ENCODE measurements at regions not wholly inside any gene's neighbourhood (a gene's known extent, or its start where the extent isn't known, plus 50 kb on each side); places are given as distances from the start of the nearest gene placed in this dataset.

GRCh38 chr6:44778513-44778912 lies 391.0 kb downstream of the CDC5L start:
- Histone ChIP-seq H3K36me3 (ENCODE audit: control insufficient read depth, insufficient read depth, low read length) (no peaks in the 10 kb centered on the region), H3K9me3 (ENCODE audit: control insufficient read depth, insufficient read depth, low read depth, low read length) (no peaks in the 10 kb centered on the region), H3K27ac (ENCODE audit: low read length) (no peak overlapping the region), H3K4me3 (ENCODE audit: low read depth in 2 of 2, low read length in 2 of 2) (no peak overlapping the region), H3K4me1 (ENCODE audit: control insufficient read depth, insufficient read depth, low read length) (no peaks in the 10 kb centered on the region), H3K27me3 (ENCODE audit: control insufficient read depth, insufficient read depth, low read length) (no peaks in the 10 kb centered on the region)
- intact Hi-C loops (cut with micrococcal nuclease; ENCODE audit: unreplicated experiment) = no loop called here
- in situ Hi-C loops (cut with HindIII; ENCODE audit: low pct_unique_long_range_greater_than_20kb, low sequenced_read_pairs) = no loop called here
- no peak for DNase-seq (ENCODE audit: low read depth, low spot score)
- no TSS peak for BruUV-seq (replicated peaks)
- no peak for ATAC-seq
- POLR2A ChIA-PET = interaction anchor here (0.5 kb wide), 1 partner anchor 39 kb away, joined by 8 read pairs; no protein-coding TSS in a partner anchor
- TF ChIP-seq REST (IDR thresholded peaks at IDR 0.05; ENCODE audit: insufficient read depth in 1 of 2, low read depth in 2 of 2, low read length in 1 of 2) = no peak
- TF ChIP-seq POLR2AphosphoS5 (IDR thresholded peaks at IDR 0.05; ENCODE audit: low read depth, low read length) = no peak
- TF ChIP-seq CTCF (IDR thresholded peaks at IDR 0.05) = no peak
- no peak for TF ChIP-seq SIN3A (IDR thresholded peaks at IDR 0.05; ENCODE audit: borderline replicate concordance, insufficient read depth, low read depth, low read length)
- TF ChIP-seq TCF7L2 (IDR thresholded peaks at IDR 0.05; ENCODE audit: low read depth, low read length) = no peak
- CTCF ChIA-PET = no interaction called here
